ENCODE measurements at regions not wholly inside any gene's neighbourhood (a gene's known extent, or its start where the extent isn't known, plus 50 kb on each side); places are given as distances from the start of the nearest gene placed in this dataset.

GRCh38 chr3:16040991-16041390 lies 133.5 kb upstream of the GALNT15 start:
- Histone ChIP-seq H4K20me1 (ENCODE audit: insufficient read depth, low read length) (no peaks in the 10 kb centered on the region), H3K27me3 (ENCODE audit: control insufficient read depth in 2 of 2, insufficient read depth in 2 of 2, low read length in 2 of 2) (no peaks in the 10 kb centered on the region), H3K79me2 (ENCODE audit: insufficient read depth, low read length) (no peaks in the 10 kb centered on the region), H3K36me3 (replicated peaks in 1 of 2; ENCODE audit: control insufficient read depth in 1 of 2, insufficient read depth in 2 of 2, low read length in 2 of 2) (no peaks in the 10 kb centered on the region), H3K9ac (ENCODE audit: insufficient read depth, low read length, poor library complexity, severe bottlenecking) (no peak overlapping the region), H3K27ac (ENCODE audit: low read depth in 1 of 2, low read length in 2 of 2) (no peak overlapping the region), H3K9me3 (replicated peaks in 1 of 2; ENCODE audit: control insufficient read depth in 1 of 2, insufficient read depth in 1 of 2, low read length in 2 of 2) (no peaks in the 10 kb centered on the region), H2AFZ (ENCODE audit: insufficient read depth, low read depth, low read length, poor library complexity, severe bottlenecking) (no peak overlapping the region), H3K4me3 (replicated peaks in 1 of 3; ENCODE audit: low read depth in 2 of 3, low read length in 3 of 3) (no peak overlapping the region), H3K4me2 (replicated peaks; ENCODE audit: extremely low read depth, low read length, poor library complexity, severe bottlenecking) (no peak overlapping the region), H3K4me1 (ENCODE audit: control insufficient read depth in 1 of 2, insufficient read depth in 2 of 2, low read length in 2 of 2) (no peaks in the 10 kb centered on the region)
- H3K4me3 Mint-ChIP-seq: no peak overlapping the region
- no peak overlapping the region for H3K27ac Mint-ChIP-seq
- TF ChIP-seq CTCF (IDR thresholded peaks at IDR 0.05): no peak
- intact Hi-C loops (cut with micrococcal nuclease): no loop called here
- WGBS (ENCODE audit: insufficient coverage): 100% methylated on average over 1 of the region's 2 CpGs
- no peak for DNase-seq
- no peaks in the 10 kb centered on the region for H3K4me1 Mint-ChIP-seq
- no peaks in the 10 kb centered on the region for H3K36me3 Mint-ChIP-seq
- peaks cover 0 to 3% (median 0%) of the 10 kb centered on the region in 7 donors for H3K9me3 Mint-ChIP-seq
- H3K27me3 Mint-ChIP-seq (ENCODE audit: low read depth in 3 of 3): peaks cover under 1 to 9% (median 1%) of the 10 kb centered on the region in 3 donors

GRCh38 chr3:16048435-16049318 lies 125.8 kb upstream of the GALNT15 start:
- Histone ChIP-seq H3K36me3 (replicated peaks in 1 of 2; ENCODE audit: control insufficient read depth in 1 of 2, insufficient read depth in 2 of 2, low read length in 2 of 2) (no peaks in the 10 kb centered on the region), H3K27ac (ENCODE audit: low read depth in 1 of 2, low read length in 2 of 2) (no peak overlapping the region), H2AFZ (ENCODE audit: insufficient read depth, low read depth, low read length, poor library complexity, severe bottlenecking) (peak overlapping the region; percentile 65), H3K79me2 (ENCODE audit: insufficient read depth, low read length) (no peaks in the 10 kb centered on the region), H4K20me1 (ENCODE audit: insufficient read depth, low read length) (no peaks in the 10 kb centered on the region), H3K4me1 (ENCODE audit: control insufficient read depth in 1 of 2, insufficient read depth in 2 of 2, low read length in 2 of 2) (peaks cover 0 to 9% of the 10 kb centered on the region in 2 donors), H3K27me3 (ENCODE audit: control insufficient read depth in 2 of 2, insufficient read depth in 2 of 2, low read length in 2 of 2) (no peaks in the 10 kb centered on the region), H3K9me3 (replicated peaks in 1 of 2; ENCODE audit: control insufficient read depth in 1 of 2, insufficient read depth in 1 of 2, low read length in 2 of 2) (no peaks in the 10 kb centered on the region), H3K4me3 (replicated peaks in 1 of 3; ENCODE audit: low read depth in 2 of 3, low read length in 3 of 3) (peak overlapping the region in 1 of 3 experiments; percentile 34), H3K4me2 (replicated peaks; ENCODE audit: extremely low read depth, low read length, poor library complexity, severe bottlenecking) (peak overlapping the region; percentile 55), H3K9ac (ENCODE audit: insufficient read depth, low read length, poor library complexity, severe bottlenecking) (peak overlapping the region; percentile 15)
- Mint-ChIP-seq H3K4me1 (peaks cover 14% of the 10 kb centered on the region), H3K27ac (no peak overlapping the region), H3K9me3 (no peaks in the 10 kb centered on the region), H3K36me3 (no peaks in the 10 kb centered on the region), H3K27me3 (ENCODE audit: low read depth in 3 of 3) (peaks cover 0 to 1% (median 0%) of the 10 kb centered on the region in 3 donors), H3K4me3 (peak overlapping the region in 1 of 2 donors; percentile 76)
- peak; percentile 88 for TF ChIP-seq CTCF (IDR thresholded peaks at IDR 0.05)
- WGBS (ENCODE audit: insufficient coverage): 28% methylated on average over 4 of the region's 5 CpGs
- peak; percentile 18 to 49 (median 47) for DNase-seq
- intact Hi-C loops (cut with micrococcal nuclease): loop anchor here (2.0 to 5.0 kb wide), 2 partner anchors 198 to 199 kb away; no protein-coding TSS in a partner anchor

Data from CD14-positive monocyte (primary cell).